Hepatocyte (in vitro differentiated cells): ENCODE measurements at regions not wholly inside any gene's neighbourhood (a gene's known extent, or its start where the extent isn't known, plus 50 kb on each side); places are given as distances from the start of the nearest gene placed in this dataset.

ENCODE experiments used
- EZH2phosphoT487 ChIP-seq: fragments of 200-600 bp; sonication (generic); IDR thresholded peaks from one replicate; pipeline ENCODE4 v1.6.1; 2018; ENCODE audit warnings: antibody characterized with exemption, mild to moderate bottlenecking, low read depth, moderate library complexity; ENCODE audit not compliant: unreplicated experiment, severe bottlenecking
- TF ChIP-seq, protein P1 (sequence below): fragments of 200-600 bp; sonication (generic); IDR thresholded peaks from 2 replicates; pipeline ENCODE4 v1.5.1; 2016; ENCODE audit warnings: antibody characterized with exemption, mild to moderate bottlenecking; ENCODE audit not compliant: poor library complexity

- TF ChIP-seq EZH2phosphoT487, result no peak
- TF ChIP-seq, protein P1, sequence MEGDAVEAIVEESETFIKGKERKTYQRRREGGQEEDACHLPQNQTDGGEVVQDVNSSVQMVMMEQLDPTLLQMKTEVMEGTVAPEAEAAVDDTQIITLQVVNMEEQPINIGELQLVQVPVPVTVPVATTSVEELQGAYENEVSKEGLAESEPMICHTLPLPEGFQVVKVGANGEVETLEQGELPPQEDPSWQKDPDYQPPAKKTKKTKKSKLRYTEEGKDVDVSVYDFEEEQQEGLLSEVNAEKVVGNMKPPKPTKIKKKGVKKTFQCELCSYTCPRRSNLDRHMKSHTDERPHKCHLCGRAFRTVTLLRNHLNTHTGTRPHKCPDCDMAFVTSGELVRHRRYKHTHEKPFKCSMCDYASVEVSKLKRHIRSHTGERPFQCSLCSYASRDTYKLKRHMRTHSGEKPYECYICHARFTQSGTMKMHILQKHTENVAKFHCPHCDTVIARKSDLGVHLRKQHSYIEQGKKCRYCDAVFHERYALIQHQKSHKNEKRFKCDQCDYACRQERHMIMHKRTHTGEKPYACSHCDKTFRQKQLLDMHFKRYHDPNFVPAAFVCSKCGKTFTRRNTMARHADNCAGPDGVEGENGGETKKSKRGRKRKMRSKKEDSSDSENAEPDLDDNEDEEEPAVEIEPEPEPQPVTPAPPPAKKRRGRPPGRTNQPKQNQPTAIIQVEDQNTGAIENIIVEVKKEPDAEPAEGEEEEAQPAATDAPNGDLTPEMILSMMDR, result no peak
Measured at GRCh38 chr5:4758550-4758949, 381.6 kb upstream of the ADAMTS16 start.
